ENCODE measurements at regions not wholly inside any gene's neighbourhood (a gene's known extent, or its start where the extent isn't known, plus 50 kb on each side); places are given as distances from the start of the nearest gene placed in this dataset.

DNA sequence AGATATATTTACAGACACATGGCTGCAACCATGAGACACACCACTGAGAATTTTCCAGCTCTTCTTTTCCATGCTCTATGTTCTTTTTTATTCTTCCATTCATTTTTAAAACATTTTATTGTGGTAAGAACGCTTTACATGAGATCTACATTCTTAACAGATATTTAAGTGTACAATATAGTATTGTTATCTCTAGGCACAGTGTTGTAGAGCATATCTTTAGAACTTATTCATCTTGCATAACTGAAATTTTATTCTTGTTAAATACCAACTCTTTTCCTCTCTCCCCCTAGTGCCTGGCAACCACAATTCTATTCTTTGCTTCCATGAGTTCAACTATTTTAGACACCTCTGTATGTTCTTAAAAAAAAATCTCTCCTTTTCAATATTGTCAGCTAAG is 67.1 kb upstream of the HABP2 start:
- no peak overlapping the region for H3K27ac ChIP-seq (ENCODE audit: low read depth in 1 of 2, low read length in 2 of 2)
- no peak overlapping the region for H3K4me2 ChIP-seq (replicated peaks; ENCODE audit: extremely low read depth, low read length, poor library complexity, severe bottlenecking)
- intact Hi-C loops (cut with micrococcal nuclease) = no loop called here
- Mint-ChIP-seq H3K36me3 (no peaks in the 10 kb centered on the region), H3K4me1 (no peaks in the 10 kb centered on the region), H3K27me3 (ENCODE audit: low read depth in 3 of 3) (peaks cover 0 to 2% (median 0%) of the 10 kb centered on the region in 3 donors), H3K27ac (no peak overlapping the region), H3K4me3 (no peak overlapping the region), H3K9me3 (peaks cover 2 to 18% (median 11%) of the 10 kb centered on the region in 7 donors)
- no peaks in the 10 kb centered on the region for H3K27me3 ChIP-seq (ENCODE audit: control insufficient read depth in 2 of 2, insufficient read depth in 2 of 2, low read length in 2 of 2)
- no CpG with 5 or more reads among the region's 1 CpG for WGBS (ENCODE audit: insufficient coverage)
- no peak overlapping the region for H3K9ac ChIP-seq (ENCODE audit: insufficient read depth, low read length, poor library complexity, severe bottlenecking)
- H3K4me3 ChIP-seq (replicated peaks in 1 of 3; ENCODE audit: low read depth in 2 of 3, low read length in 3 of 3) = no peak overlapping the region
- no peak for TF ChIP-seq CTCF (IDR thresholded peaks at IDR 0.05)
- H3K4me1 ChIP-seq (ENCODE audit: control insufficient read depth in 1 of 2, insufficient read depth in 2 of 2, low read length in 2 of 2) = no peaks in the 10 kb centered on the region
- H3K79me2 ChIP-seq (ENCODE audit: insufficient read depth, low read length) = no peaks in the 10 kb centered on the region
- no peak overlapping the region for H2AFZ ChIP-seq (ENCODE audit: insufficient read depth, low read depth, low read length, poor library complexity, severe bottlenecking)
- H3K36me3 ChIP-seq (replicated peaks in 1 of 2; ENCODE audit: control insufficient read depth in 1 of 2, insufficient read depth in 2 of 2, low read length in 2 of 2) = no peaks in the 10 kb centered on the region
- peaks cover 0 to 5% of the 10 kb centered on the region in 2 donors for H3K9me3 ChIP-seq (replicated peaks in 1 of 2; ENCODE audit: control insufficient read depth in 1 of 2, insufficient read depth in 1 of 2, low read length in 2 of 2)
- DNase-seq = no peak
- H4K20me1 ChIP-seq (ENCODE audit: insufficient read depth, low read length) = no peaks in the 10 kb centered on the region

DNA sequence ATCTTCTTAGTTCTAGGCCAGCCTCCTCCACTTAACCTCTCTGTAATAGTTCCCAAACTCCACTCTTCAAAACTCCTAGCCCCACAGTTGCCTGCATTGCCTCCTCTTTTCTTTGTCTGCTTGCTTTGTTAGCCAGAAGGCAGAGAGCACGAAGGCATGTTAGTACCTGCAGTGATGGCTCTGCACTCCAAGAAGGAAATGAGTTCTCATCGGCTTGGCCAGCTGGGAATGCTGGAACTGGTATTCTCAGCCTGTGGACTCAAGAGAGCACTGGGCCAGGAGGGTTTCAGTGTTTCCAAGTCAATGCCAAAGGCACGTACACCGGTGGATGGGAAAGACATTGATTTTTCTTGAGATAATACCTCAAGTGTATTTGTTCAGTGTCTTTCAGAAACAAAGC is 66.3 kb upstream of the HABP2 start:
- H3K4me2 ChIP-seq (replicated peaks; ENCODE audit: extremely low read depth, low read length, poor library complexity, severe bottlenecking) = no peak overlapping the region
- Mint-ChIP-seq H3K27me3 (ENCODE audit: low read depth in 3 of 3) (peaks cover 0 to 2% (median 0%) of the 10 kb centered on the region in 3 donors), H3K9me3 (peaks cover 2 to 11% (median 5%) of the 10 kb centered on the region in 7 donors), H3K27ac (no peak overlapping the region), H3K4me3 (no peak overlapping the region), H3K4me1 (no peaks in the 10 kb centered on the region), H3K36me3 (no peaks in the 10 kb centered on the region)
- no peak overlapping the region for H3K9ac ChIP-seq (ENCODE audit: insufficient read depth, low read length, poor library complexity, severe bottlenecking)
- H3K27ac ChIP-seq (ENCODE audit: low read depth in 1 of 2, low read length in 2 of 2) = no peak overlapping the region
- H3K36me3 ChIP-seq (replicated peaks in 1 of 2; ENCODE audit: control insufficient read depth in 1 of 2, insufficient read depth in 2 of 2, low read length in 2 of 2) = no peaks in the 10 kb centered on the region
- H3K4me1 ChIP-seq (ENCODE audit: control insufficient read depth in 1 of 2, insufficient read depth in 2 of 2, low read length in 2 of 2) = no peaks in the 10 kb centered on the region
- WGBS (ENCODE audit: insufficient coverage) = 91% methylated on average over 4 of the region's 4 CpGs
- no peak for DNase-seq
- no peak overlapping the region for H3K4me3 ChIP-seq (replicated peaks in 1 of 3; ENCODE audit: low read depth in 2 of 3, low read length in 3 of 3)
- intact Hi-C loops (cut with micrococcal nuclease) = no loop called here
- no peaks in the 10 kb centered on the region for H3K79me2 ChIP-seq (ENCODE audit: insufficient read depth, low read length)
- no peak for TF ChIP-seq CTCF (IDR thresholded peaks at IDR 0.05)
- no peaks in the 10 kb centered on the region for H3K9me3 ChIP-seq (replicated peaks in 1 of 2; ENCODE audit: control insufficient read depth in 1 of 2, insufficient read depth in 1 of 2, low read length in 2 of 2)
- peaks cover 0 to 2% of the 10 kb centered on the region in 2 donors for H3K27me3 ChIP-seq (ENCODE audit: control insufficient read depth in 2 of 2, insufficient read depth in 2 of 2, low read length in 2 of 2)
- no peak overlapping the region for H2AFZ ChIP-seq (ENCODE audit: insufficient read depth, low read depth, low read length, poor library complexity, severe bottlenecking)
- H4K20me1 ChIP-seq (ENCODE audit: insufficient read depth, low read length) = no peaks in the 10 kb centered on the region

Data from CD14-positive monocyte (primary cell).